Esophagus muscularis mucosa (tissue), 4 donors: ENCODE measurements at regions not wholly inside any gene's neighbourhood (a gene's known extent, or its start where the extent isn't known, plus 50 kb on each side); places are given as distances from the start of the nearest gene placed in this dataset.

Experiments
- CTCF ChIP-seq, 3 experiments: fragments of 200-600 bp in 2 of 3; fragments of 450-650 bp in 1 of 3; sonication (generic) in 2 of 3; IDR thresholded peaks; one replicate each; pipeline ENCODE4 v1.5.1; 2017 to 2019; ENCODE audit warnings: antibody characterized with exemption in 3 of 3, mild to moderate bottlenecking in 2 of 3, moderate library complexity in 1 of 3
- EP300 ChIP-seq: sonication (generic); formaldehyde crosslinking; IDR thresholded peaks from one replicate; pipeline ENCODE4 v1.6.1; 2017; ENCODE audit warnings: antibody characterized with exemption
- POLR2A ChIP-seq: fragments of 450-650 bp; IDR thresholded peaks from one replicate; pipeline ENCODE4 v1.6.1; 2017; ENCODE audit warnings: antibody characterized with exemption, moderate library complexity, mild to moderate bottlenecking, low read depth
- POLR2AphosphoS5 ChIP-seq, 2 donors: sonication (generic); formaldehyde crosslinking; IDR thresholded peaks; one replicate each; pipeline ENCODE4 v1.6.1; 2017; ENCODE audit warnings: antibody characterized with exemption in 2 of 2

- TF ChIP-seq CTCF (IDR thresholded peaks at IDR 0.05) (no peak), POLR2A (no peak), POLR2AphosphoS5 (IDR thresholded peaks at IDR 0.05) (no peak), EP300 (no peak)
Observed at GRCh38 chr4:86512631-86513030, 81.5 kb upstream of the PTPN13 start.
